Upper lobe of left lung (tissue), 6 donors: ENCODE measurements at regions not wholly inside any gene's neighbourhood (a gene's known extent, or its start where the extent isn't known, plus 50 kb on each side); places are given as distances from the start of the nearest gene placed in this dataset.

Source experiments
- ATAC-seq, 2 donors: fragments of 200-7000 bp; cut with Tn5 transposase; one replicate each; pipeline ENCODE4 v1.9.1; 2022; ENCODE audit warnings: mild to moderate bottlenecking in 2 of 2, moderate library complexity in 2 of 2; ENCODE audit not compliant: low FRiP score in 2 of 2
- DNase-seq, 2 donors: peaks; one replicate each; pipeline ENCODE4 v3.0.0-alpha.2; 2019 to 2020
- H3K27ac ChIP-seq, 4 donors: fragments of 200-600 bp; sonication (generic); one replicate each; pipeline ENCODE4 v1.5.1; 2016 to 2019
- H3K27me3 ChIP-seq, 4 donors: fragments of 200-600 bp; sonication (generic); one replicate each; pipeline ENCODE4 v1.5.1; 2017 to 2019
- H3K36me3 ChIP-seq, 4 donors: fragments of 200-600 bp; sonication (generic); one replicate each; pipeline ENCODE4 v1.5.1; 2016 to 2019
- H3K4me1 ChIP-seq, 4 donors: fragments of 200-600 bp; sonication (generic); one replicate each; pipeline ENCODE4 v1.5.1; 2018 to 2019
- H3K4me3 ChIP-seq, 4 donors: fragments of 200-600 bp; sonication (generic); one replicate each; pipeline ENCODE4 v1.5.1; 2017 to 2019; ENCODE audit warnings: mild to moderate bottlenecking in 2 of 4, moderate library complexity in 1 of 4
- H3K9me3 ChIP-seq, 4 donors: fragments of 200-600 bp; sonication (generic); one replicate each; pipeline ENCODE4 v1.5.1; 2018 to 2019
- EP300 ChIP-seq, 4 donors: sonication (generic); formaldehyde crosslinking; IDR thresholded peaks; one replicate each; pipeline ENCODE4 v1.5.1; 2017; ENCODE audit warnings: antibody characterized with exemption in 4 of 4, control low read depth in 2 of 4
- POLR2A ChIP-seq, 4 donors: fragments of 450-650 bp; IDR thresholded peaks; one replicate each; pipeline ENCODE4 v1.5.1; 2016 to 2017; ENCODE audit warnings: antibody characterized with exemption in 4 of 4, mild to moderate bottlenecking in 2 of 4
- POLR2AphosphoS5 ChIP-seq, 2 donors: sonication (generic); formaldehyde crosslinking; IDR thresholded peaks; one replicate each; pipeline ENCODE4 v1.5.1; 2017; ENCODE audit warnings: antibody characterized with exemption in 2 of 2
- WGBS, 2 donors: methylation state at CpG; one replicate each; pipeline ENCODE4 v1.1.5; 2017 to 2018; 5-methylcytosine and 5-hydroxymethylcytosine counted together
- TF ChIP-seq, protein P1 (sequence below), 6 experiments: fragments of 450-650 bp in 4 of 6; fragments of 200-600 bp in 2 of 6; sonication (generic) in 2 of 6; IDR thresholded peaks; one replicate each; pipeline ENCODE4 v1.5.1; 2016 to 2019; ENCODE audit warnings: antibody characterized with exemption in 6 of 6
- donor health status: DM: no; HTN: no; CAD: no; lungs with moderate emphysema.
- donor health status: DM: no; HTN: yes; CAD: no; lungs with severe emphysema.

DNA sequence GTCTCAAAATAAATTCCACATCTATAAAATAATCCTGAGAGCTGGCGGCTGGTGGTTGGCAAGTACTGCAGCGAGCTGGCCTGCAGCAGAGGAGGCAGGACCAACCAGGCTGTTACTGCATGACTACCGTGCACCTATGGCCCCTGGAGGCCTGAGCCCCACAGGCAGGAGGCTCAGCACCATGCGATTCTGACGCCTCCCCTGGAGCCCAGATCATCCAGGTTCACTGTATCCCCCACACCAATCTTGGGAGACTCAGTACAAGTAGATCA lies 159.5 kb upstream of the NCAM1 start:
- WGBS, 2 donors: 74 to 76% methylated on average over 5 of the region's 5 CpGs
- H3K27me3 ChIP-seq: no peaks in the 10 kb centered on the region

DNA sequence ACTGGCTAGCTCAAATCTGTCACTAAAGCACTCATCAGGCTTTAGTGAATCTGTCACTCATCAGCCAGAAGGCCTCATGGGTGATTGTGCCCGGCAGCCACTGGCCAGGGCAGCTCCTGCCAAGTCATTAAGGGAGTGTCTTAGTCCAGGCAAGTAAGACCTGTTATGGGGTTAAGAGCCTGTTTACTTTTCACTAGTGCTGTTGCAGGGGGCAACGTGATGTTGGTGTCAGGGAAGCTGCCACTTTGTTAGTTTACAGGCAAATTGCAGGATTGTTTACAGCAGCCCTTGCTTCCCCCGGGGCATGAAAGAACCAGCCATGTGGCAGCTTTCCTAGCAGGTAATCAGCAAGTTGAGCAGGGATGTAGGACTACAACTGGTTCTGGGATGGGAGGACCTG lies 155.6 kb upstream of the NCAM1 start:
- H3K4me1 ChIP-seq: no peaks in the 10 kb centered on the region
- H3K27ac ChIP-seq: no peak overlapping the region
- no peaks in the 10 kb centered on the region for H3K9me3 ChIP-seq
- H3K27me3 ChIP-seq: no peaks in the 10 kb centered on the region
- H3K4me3 ChIP-seq: no peak overlapping the region
- H3K36me3 ChIP-seq: no peaks in the 10 kb centered on the region
- DNase-seq (no peak), ATAC-seq (no peak)
- WGBS, 2 donors: 20% methylated on average over 3 of the region's 3 CpGs; no CpG with 5 or more reads in 1 of the 2 donors
- TF ChIP-seq, protein P1, sequence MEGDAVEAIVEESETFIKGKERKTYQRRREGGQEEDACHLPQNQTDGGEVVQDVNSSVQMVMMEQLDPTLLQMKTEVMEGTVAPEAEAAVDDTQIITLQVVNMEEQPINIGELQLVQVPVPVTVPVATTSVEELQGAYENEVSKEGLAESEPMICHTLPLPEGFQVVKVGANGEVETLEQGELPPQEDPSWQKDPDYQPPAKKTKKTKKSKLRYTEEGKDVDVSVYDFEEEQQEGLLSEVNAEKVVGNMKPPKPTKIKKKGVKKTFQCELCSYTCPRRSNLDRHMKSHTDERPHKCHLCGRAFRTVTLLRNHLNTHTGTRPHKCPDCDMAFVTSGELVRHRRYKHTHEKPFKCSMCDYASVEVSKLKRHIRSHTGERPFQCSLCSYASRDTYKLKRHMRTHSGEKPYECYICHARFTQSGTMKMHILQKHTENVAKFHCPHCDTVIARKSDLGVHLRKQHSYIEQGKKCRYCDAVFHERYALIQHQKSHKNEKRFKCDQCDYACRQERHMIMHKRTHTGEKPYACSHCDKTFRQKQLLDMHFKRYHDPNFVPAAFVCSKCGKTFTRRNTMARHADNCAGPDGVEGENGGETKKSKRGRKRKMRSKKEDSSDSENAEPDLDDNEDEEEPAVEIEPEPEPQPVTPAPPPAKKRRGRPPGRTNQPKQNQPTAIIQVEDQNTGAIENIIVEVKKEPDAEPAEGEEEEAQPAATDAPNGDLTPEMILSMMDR (IDR thresholded peaks at IDR 0.05): no peak
- no peak for TF ChIP-seq EP300 (IDR thresholded peaks at IDR 0.05)
- TF ChIP-seq POLR2A (IDR thresholded peaks at IDR 0.05): no peak
- TF ChIP-seq POLR2AphosphoS5 (IDR thresholded peaks at IDR 0.05): no peak

More for the DNA sequence above, 159.5 kb upstream of the NCAM1 start:
- Histone ChIP-seq H3K4me1 (no peaks in the 10 kb centered on the region), H3K9me3 (no peaks in the 10 kb centered on the region), H3K36me3 (no peaks in the 10 kb centered on the region), H3K27ac (no peak overlapping the region), H3K4me3 (no peak overlapping the region)
- ATAC-seq (no peak), DNase-seq (no peak)
- TF ChIP-seq EP300 (IDR thresholded peaks at IDR 0.05) (no peak), POLR2AphosphoS5 (IDR thresholded peaks at IDR 0.05) (no peak), POLR2A (IDR thresholded peaks at IDR 0.05) (no peak)
- TF ChIP-seq, protein P1 (IDR thresholded peaks at IDR 0.05): no peak

DNA sequence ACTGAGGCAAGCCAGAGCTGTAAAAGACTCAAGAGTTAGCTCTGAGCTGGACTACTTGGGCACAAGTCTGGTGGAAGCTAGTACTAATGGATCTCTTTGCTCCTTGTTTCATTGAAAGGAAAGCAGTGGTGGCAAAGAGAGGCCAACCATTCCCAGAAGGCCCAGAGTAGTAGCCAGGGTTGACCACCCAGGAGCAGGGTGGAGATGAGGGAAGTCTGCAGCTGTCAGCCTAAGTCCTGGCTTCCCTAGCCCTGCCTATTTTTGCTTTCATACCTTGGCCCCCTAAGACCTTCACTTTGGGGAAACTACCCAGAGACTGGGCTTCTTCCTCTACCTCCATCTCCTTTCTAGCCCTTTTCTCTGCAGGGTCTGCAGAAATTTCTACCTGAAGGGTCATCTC lies 155.0 kb upstream of the NCAM1 start:
- no peak for DNase-seq
- Histone ChIP-seq H3K4me3 (no peak overlapping the region), H3K27ac (no peak overlapping the region), H3K4me1 (no peaks in the 10 kb centered on the region), H3K36me3 (no peaks in the 10 kb centered on the region), H3K9me3 (no peaks in the 10 kb centered on the region), H3K27me3 (no peaks in the 10 kb centered on the region)
- TF ChIP-seq, protein P1 (IDR thresholded peaks at IDR 0.05): no peak
- TF ChIP-seq EP300 (IDR thresholded peaks at IDR 0.05) (no peak), POLR2AphosphoS5 (IDR thresholded peaks at IDR 0.05) (no peak), POLR2A (IDR thresholded peaks at IDR 0.05) (no peak)
- no peak for ATAC-seq

DNA sequence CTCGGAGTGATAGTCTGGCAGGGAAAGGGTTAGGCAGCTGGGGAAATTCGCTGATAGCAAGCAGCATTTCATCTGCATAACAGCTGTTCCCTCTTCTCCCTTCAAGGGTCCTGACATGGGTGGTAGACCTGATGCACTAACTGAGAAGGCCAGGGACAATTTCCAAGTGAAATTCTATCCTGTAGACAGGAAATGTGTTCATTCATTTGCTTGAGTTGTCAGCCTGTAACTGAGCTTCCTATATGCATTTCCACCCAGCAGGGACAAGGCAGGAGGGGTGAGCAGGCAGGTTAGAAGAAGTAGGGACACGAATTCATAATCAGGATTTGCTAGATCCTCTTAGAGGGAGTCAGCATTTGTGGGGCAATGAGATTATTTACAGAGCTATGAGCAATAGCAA lies 154.3 kb upstream of the NCAM1 start:
- H3K4me3 ChIP-seq: no peak overlapping the region
- H3K4me1 ChIP-seq: no peaks in the 10 kb centered on the region
- no peaks in the 10 kb centered on the region for H3K36me3 ChIP-seq
- TF ChIP-seq EP300 (IDR thresholded peaks at IDR 0.05) (no peak), POLR2A (IDR thresholded peaks at IDR 0.05) (no peak), POLR2AphosphoS5 (IDR thresholded peaks at IDR 0.05) (no peak)
- TF ChIP-seq, protein P1 (IDR thresholded peaks at IDR 0.05): no peak
- H3K27ac ChIP-seq: no peak overlapping the region
- DNase-seq (no peak), ATAC-seq (no peak)
- no peaks in the 10 kb centered on the region for H3K9me3 ChIP-seq
- no peaks in the 10 kb centered on the region for H3K27me3 ChIP-seq
- WGBS, 2 donors: 5 to 38% methylated on average over 3 of the region's 3 CpGs

DNA sequence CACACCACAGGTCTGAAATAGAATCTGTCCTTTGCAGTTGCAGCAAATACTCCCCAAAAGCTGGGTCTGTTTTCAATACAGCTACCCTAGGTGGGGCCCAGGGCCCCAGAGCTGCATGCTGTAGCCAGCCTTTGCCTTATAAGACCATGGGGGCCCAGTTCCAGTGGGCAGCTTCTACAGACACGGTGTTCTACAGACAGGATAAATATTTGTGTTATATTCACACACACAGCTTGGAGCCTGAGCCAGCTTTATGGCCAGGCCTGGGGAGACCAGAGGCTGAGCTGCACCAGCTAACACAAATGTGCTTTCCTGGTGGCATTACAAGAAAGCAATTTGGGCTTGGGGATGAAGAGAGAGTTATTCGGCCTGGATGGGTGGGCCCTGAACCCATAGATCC lies 151.8 kb upstream of the NCAM1 start:
- no peaks in the 10 kb centered on the region for H3K9me3 ChIP-seq
- ATAC-seq (no peak), DNase-seq (no peak)
- no peaks in the 10 kb centered on the region for H3K4me1 ChIP-seq
- H3K27ac ChIP-seq: no peak overlapping the region
- no peaks in the 10 kb centered on the region for H3K27me3 ChIP-seq
- no peak for TF ChIP-seq EP300 (IDR thresholded peaks at IDR 0.05)
- TF ChIP-seq POLR2A (IDR thresholded peaks at IDR 0.05): no peak
- TF ChIP-seq POLR2AphosphoS5 (IDR thresholded peaks at IDR 0.05): no peak
- TF ChIP-seq, protein P1 (IDR thresholded peaks at IDR 0.05): no peak
- H3K36me3 ChIP-seq: no peaks in the 10 kb centered on the region
- H3K4me3 ChIP-seq: no peak overlapping the region
- 49 to 100% methylated on average over 1 to 2 of the region's 2 CpGs for WGBS, 2 donors
